Astrocyte of the spinal cord (primary cell): ENCODE measurements at regions not wholly inside any gene's neighbourhood (a gene's known extent, or its start where the extent isn't known, plus 50 kb on each side); places are given as distances from the start of the nearest gene placed in this dataset.
"Not testable (repeated sequence)": the region's sequence is repeated elsewhere in the genome, so short reads cannot be mapped to it uniquely, and the experiment has no call there.

Experiments used
- DNase-seq: peaks from one replicate; pipeline ENCODE4 v3.0.0; 2011; ENCODE audit warnings: low read depth, low spot score
- H3K4me3 ChIP-seq: 2 replicates; pipeline ENCODE4 v1.5.1; 2011; ENCODE audit warnings: low read depth, mild to moderate bottlenecking, low read length, moderate library complexity
- in situ Hi-C: cut with HindIII; loops from 2 replicates; pipeline ENCODE4 v1.10.0; 2017; ENCODE audit warnings: low sequenced_read_pairs
- TF ChIP-seq, protein P1 (sequence below): IDR thresholded peaks from 2 replicates; pipeline ENCODE4 v1.5.1; 2012; ENCODE audit warnings: low read depth, mild to moderate bottlenecking, low read length, inconsistent platforms

DNA sequence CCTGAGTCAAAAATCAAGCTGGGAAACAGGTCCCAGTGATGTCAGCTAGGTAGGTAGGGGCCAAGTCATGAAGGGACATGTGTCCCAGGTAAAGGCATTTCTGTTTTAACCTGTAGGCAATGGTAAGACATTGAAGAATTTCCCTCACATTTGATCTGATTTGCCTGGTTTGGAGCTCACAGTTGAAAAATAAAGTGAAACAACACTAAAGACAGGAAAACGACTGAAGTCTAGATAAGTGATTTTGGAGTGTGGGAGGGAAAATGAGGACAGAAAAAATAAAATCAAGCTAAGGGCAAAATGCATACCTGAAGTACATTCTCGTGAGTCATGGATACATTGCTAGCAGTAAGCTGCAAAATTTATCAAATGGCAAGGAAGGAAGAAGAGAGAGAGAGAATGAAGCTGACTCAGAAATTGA lies 169.9 kb downstream of the SKIDA1 start:
- peak; percentile 26 for DNase-seq
- TF ChIP-seq, protein P1, sequence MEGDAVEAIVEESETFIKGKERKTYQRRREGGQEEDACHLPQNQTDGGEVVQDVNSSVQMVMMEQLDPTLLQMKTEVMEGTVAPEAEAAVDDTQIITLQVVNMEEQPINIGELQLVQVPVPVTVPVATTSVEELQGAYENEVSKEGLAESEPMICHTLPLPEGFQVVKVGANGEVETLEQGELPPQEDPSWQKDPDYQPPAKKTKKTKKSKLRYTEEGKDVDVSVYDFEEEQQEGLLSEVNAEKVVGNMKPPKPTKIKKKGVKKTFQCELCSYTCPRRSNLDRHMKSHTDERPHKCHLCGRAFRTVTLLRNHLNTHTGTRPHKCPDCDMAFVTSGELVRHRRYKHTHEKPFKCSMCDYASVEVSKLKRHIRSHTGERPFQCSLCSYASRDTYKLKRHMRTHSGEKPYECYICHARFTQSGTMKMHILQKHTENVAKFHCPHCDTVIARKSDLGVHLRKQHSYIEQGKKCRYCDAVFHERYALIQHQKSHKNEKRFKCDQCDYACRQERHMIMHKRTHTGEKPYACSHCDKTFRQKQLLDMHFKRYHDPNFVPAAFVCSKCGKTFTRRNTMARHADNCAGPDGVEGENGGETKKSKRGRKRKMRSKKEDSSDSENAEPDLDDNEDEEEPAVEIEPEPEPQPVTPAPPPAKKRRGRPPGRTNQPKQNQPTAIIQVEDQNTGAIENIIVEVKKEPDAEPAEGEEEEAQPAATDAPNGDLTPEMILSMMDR = no peak
- in situ Hi-C loops = no loop called here
- no peak overlapping the region for H3K4me3 ChIP-seq

DNA sequence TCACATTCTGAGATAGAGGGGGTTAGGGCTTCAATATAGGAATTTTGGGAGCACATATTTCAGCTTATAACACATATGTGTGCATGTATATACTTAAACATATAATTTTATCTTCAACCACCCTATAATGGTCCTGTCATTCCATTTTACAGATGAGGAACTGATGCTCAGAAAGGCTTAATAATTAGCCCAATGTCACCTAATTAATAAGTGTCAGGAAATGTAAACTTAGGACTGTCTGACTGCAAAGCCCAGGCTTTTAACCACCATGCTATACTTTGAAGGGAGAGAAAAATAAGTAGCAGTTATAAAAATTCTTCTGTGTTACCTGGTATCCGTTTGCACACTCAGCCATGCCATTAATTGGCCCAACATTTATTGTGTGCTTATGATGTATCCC lies 172.6 kb downstream of the SKIDA1 start:
- in situ Hi-C loops = no loop called here
- no peak for DNase-seq
- no peak overlapping the region for H3K4me3 ChIP-seq
- TF ChIP-seq, protein P1 = no peak

DNA sequence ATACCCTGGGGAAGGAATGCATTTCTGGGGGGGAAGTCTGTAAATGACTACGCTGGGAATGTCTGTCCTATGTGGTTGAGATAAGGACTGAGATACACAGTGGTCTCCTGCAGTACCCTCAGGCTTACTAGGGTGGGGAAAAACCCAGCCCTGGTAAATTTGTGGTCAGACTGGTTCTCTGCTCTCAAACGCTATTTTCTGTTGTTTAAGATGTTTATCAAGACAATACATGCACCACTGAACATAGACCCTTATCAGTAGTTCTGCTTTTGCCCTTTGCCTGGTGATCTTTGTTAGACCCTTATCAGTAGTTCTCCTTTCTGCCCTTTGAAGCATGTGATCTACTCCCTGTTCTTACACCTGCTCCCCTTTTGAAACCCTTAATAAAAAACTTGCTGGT lies 173.9 kb downstream of the SKIDA1 start:
- in situ Hi-C loops, H3K4me3 ChIP-seq, DNase-seq: not testable (repeated sequence)

DNA sequence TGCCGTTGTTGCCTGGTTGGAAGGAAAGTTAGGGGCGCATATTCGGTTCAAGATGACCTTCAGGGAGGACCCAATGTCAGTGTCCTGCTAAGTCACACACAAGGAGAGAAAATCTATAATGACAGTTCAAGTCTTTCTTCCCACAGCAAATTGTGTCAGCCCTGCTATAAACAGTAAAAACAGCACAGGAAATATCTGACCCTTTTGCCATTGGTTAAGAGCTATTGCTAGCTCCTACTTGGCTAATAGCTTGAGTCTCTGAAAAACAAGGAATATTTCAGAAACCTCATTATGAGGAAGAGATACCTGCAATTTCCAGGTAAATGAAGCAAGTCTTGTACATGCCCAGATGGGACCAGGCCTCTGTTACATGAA lies 175.6 kb downstream of the SKIDA1 start:
- no peak for DNase-seq
- in situ Hi-C loops = no loop called here
- no peak overlapping the region for H3K4me3 ChIP-seq
- TF ChIP-seq, protein P1 = no peak

DNA sequence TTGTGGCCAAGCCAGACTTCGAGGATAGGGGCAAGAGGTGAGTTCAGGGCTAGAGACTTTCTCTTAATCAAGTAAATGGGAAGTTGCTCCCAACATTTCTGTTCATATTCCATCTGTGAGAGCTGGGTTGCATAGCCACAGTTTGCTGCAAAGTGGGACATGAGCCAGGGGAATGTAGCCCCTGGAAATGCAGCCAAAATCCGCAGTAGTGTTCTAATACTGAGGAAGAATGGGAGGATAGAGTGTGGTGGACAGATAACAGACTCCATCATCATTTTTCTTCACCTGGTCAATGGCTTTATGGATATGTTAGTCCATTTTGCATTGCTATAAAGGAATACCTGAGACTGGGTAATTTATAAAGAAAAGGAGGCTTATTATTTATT lies 177.7 kb downstream of the SKIDA1 start:
- TF ChIP-seq, protein P1 = no peak
- in situ Hi-C loops = no loop called here
- no peak for DNase-seq
- no peak overlapping the region for H3K4me3 ChIP-seq

DNA sequence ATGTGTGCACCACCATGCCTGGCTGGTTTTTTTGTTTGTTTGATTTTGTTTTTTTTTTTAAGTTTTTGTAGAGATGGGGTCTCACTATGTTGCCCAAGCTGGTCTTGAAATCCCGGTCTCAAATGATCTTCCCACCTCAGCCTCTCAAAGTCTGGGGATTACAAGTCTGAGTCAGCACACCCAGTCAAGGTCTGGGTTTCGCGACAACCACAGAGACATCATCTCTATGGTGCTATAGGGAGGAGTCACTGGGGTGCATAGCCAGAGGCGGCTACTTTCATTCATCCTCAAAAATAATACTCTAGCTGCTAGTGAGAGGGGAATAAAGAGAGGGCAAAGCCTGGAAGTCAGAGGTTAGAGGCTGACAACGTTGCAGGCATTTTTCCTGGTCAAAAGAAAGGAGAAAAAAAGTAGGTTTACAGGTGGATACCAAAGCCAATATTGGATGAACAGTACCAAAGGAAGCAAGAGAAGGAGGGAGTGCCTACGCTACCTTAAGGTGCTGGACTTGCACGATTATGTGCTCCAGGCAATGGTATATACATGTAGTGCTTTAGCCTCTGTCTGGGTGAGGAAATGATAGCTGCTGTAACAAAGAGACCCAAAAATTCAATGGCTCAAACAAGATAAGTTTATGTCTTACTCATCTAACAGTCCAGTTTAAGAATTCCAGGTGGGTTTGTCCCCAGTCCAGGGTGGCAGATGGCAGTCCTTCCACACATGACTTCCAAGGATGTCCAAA lies 178.3 kb downstream of the SKIDA1 start:
- in situ Hi-C loops = no loop called here
- TF ChIP-seq, protein P1 = no peak
- no peak overlapping the region for H3K4me3 ChIP-seq
- no peak for DNase-seq

DNA sequence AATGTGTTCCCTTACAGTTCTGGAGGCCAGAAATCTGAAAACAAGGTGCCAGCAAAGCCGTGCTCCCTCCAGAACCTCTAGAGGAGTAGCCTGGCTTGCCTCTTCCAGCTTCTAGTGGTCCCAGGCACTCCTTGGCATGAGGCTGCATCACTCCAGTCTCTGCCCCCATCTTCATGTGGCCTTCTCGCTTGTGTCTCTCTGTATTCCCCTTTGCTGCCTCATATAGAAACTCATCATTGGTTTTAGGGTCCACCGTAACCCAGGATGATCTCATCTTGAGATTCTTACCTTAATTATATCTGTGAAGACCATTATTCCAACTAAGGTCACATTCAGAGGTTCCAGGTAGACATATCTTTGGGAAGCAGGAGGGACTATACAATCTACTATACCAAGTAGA lies 182.4 kb downstream of the SKIDA1 start:
- in situ Hi-C loops = no loop called here
- no peak for DNase-seq
- H3K4me3 ChIP-seq = no peak overlapping the region
- TF ChIP-seq, protein P1 = no peak

DNA sequence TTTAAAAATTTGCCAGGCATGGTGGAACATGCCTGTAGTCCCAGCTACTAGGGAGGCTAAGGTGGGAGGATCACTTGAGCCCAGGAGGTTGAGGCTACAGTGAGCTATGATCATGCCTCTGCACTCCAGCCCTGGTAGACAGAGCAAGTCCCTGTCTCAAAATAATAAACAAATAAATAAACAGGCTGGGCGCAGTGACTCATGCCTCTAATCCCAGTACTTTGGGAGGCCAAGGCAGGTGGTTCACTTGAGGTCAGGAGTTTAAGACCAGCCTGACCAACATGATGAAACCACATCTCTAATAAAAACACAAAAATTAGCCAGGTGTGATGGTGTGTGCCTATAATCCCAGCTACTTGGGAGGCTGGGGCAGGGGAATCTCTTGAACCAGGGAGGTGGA lies 183.0 kb downstream of the SKIDA1 start:
- H3K4me3 ChIP-seq, in situ Hi-C loops, DNase-seq: not testable (repeated sequence)
